ENCODE measurements at regions not wholly inside any gene's neighbourhood (a gene's known extent, or its start where the extent isn't known, plus 50 kb on each side); places are given as distances from the start of the nearest gene placed in this dataset.

DNA sequence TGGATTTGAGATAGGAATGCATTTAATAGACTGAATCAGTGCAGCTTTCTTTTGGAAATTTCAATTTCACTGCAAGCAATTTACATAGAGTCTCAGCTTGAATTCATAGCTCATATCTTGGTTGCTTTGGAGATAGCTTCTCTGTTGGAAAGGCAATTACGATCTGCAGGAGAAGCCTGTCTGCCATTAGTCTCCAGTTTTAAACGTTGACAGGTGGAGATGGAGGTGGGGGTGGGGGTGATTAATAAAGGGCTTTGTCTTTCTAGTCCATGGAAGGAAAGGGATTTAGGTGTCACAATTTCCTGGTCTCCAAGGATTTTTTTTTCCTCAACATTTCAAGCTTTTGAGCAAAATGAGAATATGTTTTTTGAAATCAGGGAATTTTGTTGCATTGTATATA is 184.7 kb downstream of the CARTPT start:
- Histone ChIP-seq H3K9me3 (peaks cover 0 to 7% of the 10 kb centered on the region in 2 donors), H3K27ac (no peak overlapping the region), H3K4me3 (no peak overlapping the region), H3K36me3 (no peaks in the 10 kb centered on the region), H3K27me3 (no peaks in the 10 kb centered on the region), H3K4me1 (no peaks in the 10 kb centered on the region)
- DNase-seq: no peak
- intact Hi-C loops (cut with DNase I): no loop called here
- TF ChIP-seq, protein P1, sequence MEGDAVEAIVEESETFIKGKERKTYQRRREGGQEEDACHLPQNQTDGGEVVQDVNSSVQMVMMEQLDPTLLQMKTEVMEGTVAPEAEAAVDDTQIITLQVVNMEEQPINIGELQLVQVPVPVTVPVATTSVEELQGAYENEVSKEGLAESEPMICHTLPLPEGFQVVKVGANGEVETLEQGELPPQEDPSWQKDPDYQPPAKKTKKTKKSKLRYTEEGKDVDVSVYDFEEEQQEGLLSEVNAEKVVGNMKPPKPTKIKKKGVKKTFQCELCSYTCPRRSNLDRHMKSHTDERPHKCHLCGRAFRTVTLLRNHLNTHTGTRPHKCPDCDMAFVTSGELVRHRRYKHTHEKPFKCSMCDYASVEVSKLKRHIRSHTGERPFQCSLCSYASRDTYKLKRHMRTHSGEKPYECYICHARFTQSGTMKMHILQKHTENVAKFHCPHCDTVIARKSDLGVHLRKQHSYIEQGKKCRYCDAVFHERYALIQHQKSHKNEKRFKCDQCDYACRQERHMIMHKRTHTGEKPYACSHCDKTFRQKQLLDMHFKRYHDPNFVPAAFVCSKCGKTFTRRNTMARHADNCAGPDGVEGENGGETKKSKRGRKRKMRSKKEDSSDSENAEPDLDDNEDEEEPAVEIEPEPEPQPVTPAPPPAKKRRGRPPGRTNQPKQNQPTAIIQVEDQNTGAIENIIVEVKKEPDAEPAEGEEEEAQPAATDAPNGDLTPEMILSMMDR (IDR thresholded peaks at IDR 0.05): no peak
- no peak for ATAC-seq

DNA sequence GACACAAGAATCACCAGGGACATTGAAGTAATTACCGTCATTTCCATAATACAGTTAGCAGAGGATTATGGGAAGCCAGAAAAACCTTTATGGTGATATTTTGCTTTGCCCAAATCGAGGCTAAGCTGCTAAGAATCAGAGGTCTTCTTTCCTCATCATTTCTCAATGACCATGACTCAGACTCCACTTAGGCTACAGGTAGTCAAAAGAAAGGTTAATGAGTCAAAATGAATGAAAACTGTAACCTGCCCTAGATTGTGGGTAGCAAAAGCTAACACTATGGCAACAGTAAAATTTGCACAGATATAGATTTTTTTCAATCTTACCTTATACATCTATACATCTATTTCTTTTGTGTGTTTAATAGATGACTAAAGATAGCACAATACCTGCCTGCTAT is 185.8 kb downstream of the CARTPT start:
- DNase-seq: no peak
- no peaks in the 10 kb centered on the region for H3K27me3 ChIP-seq
- H3K27ac ChIP-seq: no peak overlapping the region
- TF ChIP-seq, protein P1 (IDR thresholded peaks at IDR 0.05): no peak
- intact Hi-C loops (cut with DNase I): no loop called here
- H3K4me3 ChIP-seq: no peak overlapping the region
- H3K9me3 ChIP-seq: peaks cover 0 to 7% of the 10 kb centered on the region in 2 donors
- H3K36me3 ChIP-seq: no peaks in the 10 kb centered on the region
- ATAC-seq: no peak
- no peaks in the 10 kb centered on the region for H3K4me1 ChIP-seq

DNA sequence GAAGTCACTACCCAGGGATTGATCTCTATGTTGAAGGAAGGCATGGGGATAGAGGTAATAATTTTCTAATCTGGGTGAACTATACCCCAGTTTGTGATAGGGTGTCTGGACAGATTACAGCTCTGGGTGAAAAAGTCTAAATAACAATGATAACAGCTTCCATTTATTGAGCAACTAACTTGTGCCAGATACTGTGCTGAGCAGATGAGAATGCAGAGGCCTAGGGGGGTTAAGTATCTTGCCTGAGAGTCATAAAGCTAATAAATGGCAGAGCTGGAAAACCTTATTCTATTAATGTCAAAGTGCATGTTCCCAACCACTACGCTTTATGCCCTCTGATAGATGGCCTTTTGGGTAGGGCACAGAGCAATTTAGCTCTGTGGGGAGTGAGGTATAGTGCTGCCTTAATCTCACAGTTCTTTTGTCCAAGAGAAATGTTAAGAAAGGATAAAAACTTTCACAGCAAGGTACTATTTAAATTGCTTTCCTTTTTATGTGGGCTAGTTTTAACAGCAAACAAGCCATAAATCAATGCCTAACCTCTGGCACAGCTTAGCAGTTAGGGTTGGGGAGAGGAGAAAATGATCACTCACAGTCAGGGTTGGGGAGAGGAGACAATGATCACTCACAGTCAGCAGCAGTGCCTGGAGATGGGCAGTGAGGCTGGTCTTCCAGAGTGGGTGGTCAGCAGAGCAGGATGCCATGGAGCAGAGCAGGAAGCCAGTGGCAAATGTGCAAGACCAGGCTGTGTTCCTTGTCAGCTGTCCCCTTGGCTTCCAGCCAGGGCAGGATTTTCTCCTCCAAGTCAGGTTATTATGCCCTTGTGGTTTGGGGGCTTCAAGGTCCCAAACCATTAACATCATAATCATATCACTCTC is 187.0 kb downstream of the CARTPT start:
- DNase-seq: no peak
- Histone ChIP-seq H3K9me3 (peaks cover 0 to 7% of the 10 kb centered on the region in 2 donors), H3K4me3 (no peak overlapping the region), H3K27me3 (no peaks in the 10 kb centered on the region), H3K27ac (no peak overlapping the region), H3K36me3 (no peaks in the 10 kb centered on the region), H3K4me1 (no peaks in the 10 kb centered on the region)
- TF ChIP-seq, protein P1 (IDR thresholded peaks at IDR 0.05): no peak
- intact Hi-C loops (cut with DNase I): no loop called here
- ATAC-seq: no peak

DNA sequence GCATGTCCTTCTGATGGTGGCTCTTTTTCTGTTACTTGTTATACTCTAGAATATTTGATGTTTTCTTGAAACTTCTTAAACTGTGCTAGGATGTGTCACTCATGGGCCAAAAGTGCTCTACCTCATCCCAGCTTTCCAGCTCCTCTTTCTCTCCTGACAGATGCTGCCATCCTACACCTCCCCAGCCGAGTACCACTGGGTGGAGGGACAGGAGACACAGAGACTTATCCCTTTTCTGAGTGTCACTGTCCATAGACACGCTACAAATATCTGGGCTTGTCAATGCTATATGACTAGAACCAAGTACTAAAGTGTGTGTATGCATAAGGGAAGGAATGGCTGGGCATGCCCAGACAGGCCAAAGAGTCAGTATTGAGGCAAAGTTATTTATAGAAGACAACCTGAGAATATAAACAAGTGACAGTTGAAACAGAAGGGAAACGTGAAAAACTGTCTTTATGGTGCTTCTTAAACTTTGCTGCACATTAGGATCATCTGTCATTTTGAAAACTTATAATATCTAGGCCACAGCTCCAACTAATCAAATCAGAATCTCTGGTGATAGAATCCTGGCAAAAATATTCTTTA is 188.0 kb downstream of the CARTPT start:
- H3K4me3 ChIP-seq: no peak overlapping the region
- intact Hi-C loops (cut with DNase I): no loop called here
- DNase-seq: no peak
- TF ChIP-seq, protein P1 (IDR thresholded peaks at IDR 0.05): no peak
- peaks cover 0 to 7% of the 10 kb centered on the region in 2 donors for H3K9me3 ChIP-seq
- no peaks in the 10 kb centered on the region for H3K36me3 ChIP-seq
- no peak for ATAC-seq
- no peak overlapping the region for H3K27ac ChIP-seq
- H3K27me3 ChIP-seq: no peaks in the 10 kb centered on the region
- H3K4me1 ChIP-seq: no peaks in the 10 kb centered on the region

DNA sequence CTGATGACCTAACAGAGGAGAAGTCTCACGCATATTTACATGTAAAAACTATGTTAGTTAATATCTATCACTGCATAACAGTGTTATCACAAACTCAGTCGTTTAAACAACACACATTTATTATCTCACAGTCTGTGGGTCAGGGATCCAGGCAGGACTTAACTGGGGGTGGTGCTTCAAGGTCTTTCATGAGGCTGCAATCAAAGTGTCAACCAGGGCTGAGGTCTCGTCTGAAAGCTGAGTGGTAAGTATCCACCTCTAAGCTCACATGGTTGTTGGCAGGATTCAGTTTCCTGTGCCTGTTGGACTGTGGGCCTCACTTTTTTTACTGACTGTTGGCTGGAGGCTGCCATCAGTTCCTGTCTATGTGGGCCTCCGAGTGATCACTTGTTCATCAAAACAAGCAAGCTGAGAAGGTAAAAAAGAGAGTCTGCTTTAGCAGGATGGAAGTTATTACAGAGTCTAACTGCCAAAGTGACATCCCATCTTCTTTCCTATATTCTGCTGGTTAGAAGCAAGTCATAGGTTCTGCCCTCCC is 188.6 kb downstream of the CARTPT start:
- H3K36me3 ChIP-seq: no peaks in the 10 kb centered on the region
- ATAC-seq: no peak

More for the DNA sequence above, 188.6 kb downstream of the CARTPT start:
- no peak overlapping the region for H3K27ac ChIP-seq
- no peak overlapping the region for H3K4me3 ChIP-seq
- TF ChIP-seq, protein P1 (IDR thresholded peaks at IDR 0.05): no peak
- H3K9me3 ChIP-seq: peaks cover 0 to 7% of the 10 kb centered on the region in 2 donors
- no peaks in the 10 kb centered on the region for H3K27me3 ChIP-seq
- intact Hi-C loops (cut with DNase I): no loop called here
- no peak for DNase-seq
- H3K4me1 ChIP-seq: no peaks in the 10 kb centered on the region

Measured in left lung (tissue), 4 donors.